ENCODE measurements at regions not wholly inside any gene's neighbourhood (a gene's known extent, or its start where the extent isn't known, plus 50 kb on each side); places are given as distances from the start of the nearest gene placed in this dataset.

- TF ChIP-seq BCL3 (CRISPR knock-in tag; IDR thresholded peaks at IDR 0.05) (no peak), YY1 (IDR thresholded peaks at IDR 0.05; ENCODE audit: insufficient read depth, insufficient replicate concordance, low read depth, low read length) (no peak), ZFX (CRISPR knock-in tag; IDR thresholded peaks at IDR 0.05; ENCODE audit: low read depth) (no peak), ZNF878 (CRISPR knock-in tag; IDR thresholded peaks at IDR 0.05) (no peak)
Observed at GRCh38 chr2:129055824-129056223, 737.2 kb upstream of the HS6ST1 start (continued).

- no TSS peak for BruUV-seq (replicated peaks)
- ATAC-seq = no peak
- Histone ChIP-seq H4K20me1 (ENCODE audit: insufficient read depth, low read length) (no peaks in the 10 kb centered on the region), H2AFZ (ENCODE audit: low read length) (no peak overlapping the region), H3K4me3 (replicated peaks in 1 of 3; ENCODE audit: insufficient read depth in 1 of 3, low read depth in 2 of 3, low read length in 3 of 3) (no peak overlapping the region), H3K4me2 (ENCODE audit: low read depth, low read length) (no peak overlapping the region), H3K4me1 (ENCODE audit: insufficient read depth, low read length) (no peaks in the 10 kb centered on the region), H3K27me3 (ENCODE audit: control insufficient read depth in 1 of 2, insufficient read depth in 2 of 2, low read length in 2 of 2) (peaks cover 0 to 8% of the 10 kb centered on the region in 2 experiments; a peak in 2 of 5 replicates), H3K9me3 (ENCODE audit: low read length) (no peaks in the 10 kb centered on the region), H3K79me2 (ENCODE audit: insufficient read depth, low read length) (no peaks in the 10 kb centered on the region), H3K36me3 (replicated peaks in 1 of 2; ENCODE audit: control insufficient read depth in 1 of 2, insufficient read depth in 2 of 2, low read length in 2 of 2) (no peaks in the 10 kb centered on the region), H3K27ac (ENCODE audit: extremely low read length, insufficient read depth, low read length) (no peak overlapping the region), H3K9ac (ENCODE audit: insufficient read depth, low read depth, low read length) (no peak overlapping the region)
- in situ Hi-C loops (cut with HindIII; ENCODE audit: extremely low pct_ligation_motif_present, low pct_unique_long_range_greater_than_20kb) (no loop called here), intact Hi-C loops (cut with micrococcal nuclease; ENCODE audit: unreplicated experiment) (no loop called here)
- 0% methylated on average over 5 of the region's 5 CpGs for WGBS (ENCODE audit: low lambda C conversion rate)
- TF ChIP-seq GZF1 (CRISPR knock-in tag; IDR thresholded peaks at IDR 0.05) (no peak), FOXO1 (CRISPR knock-in tag; IDR thresholded peaks at IDR 0.05) (no peak), GMEB2 (CRISPR knock-in tag; IDR thresholded peaks at IDR 0.05; ENCODE audit: low read depth) (no peak), DZIP1 (CRISPR knock-in tag; IDR thresholded peaks at IDR 0.05) (no peak), ZNF740 (CRISPR knock-in tag; IDR thresholded peaks at IDR 0.05) (no peak), ZNF780A (CRISPR knock-in tag; IDR thresholded peaks at IDR 0.05) (no peak), ARNT (IDR thresholded peaks at IDR 0.05) (no peak), FOXC1 (CRISPR knock-in tag; IDR thresholded peaks at IDR 0.05; ENCODE audit: borderline replicate concordance) (no peak), POLR2AphosphoS5 (IDR thresholded peaks at IDR 0.05; ENCODE audit: low read depth, low read length) (no peak)
- ChIA-PET CTCF (ENCODE audit: low intra/inter-chr PET ratio, low total read pairs) (no interaction called here), POLR2A (no interaction called here)
- no peak for FAIRE-seq
- DNase-seq (ENCODE audit: low spot score) = no peak
Observed at GRCh38 chr2:129056309-129056958, 737.8 kb upstream of the HS6ST1 start.
